Vagina (tissue), 2 donors: ENCODE measurements at regions not wholly inside any gene's neighbourhood (a gene's known extent, or its start where the extent isn't known, plus 50 kb on each side); places are given as distances from the start of the nearest gene placed in this dataset.

Experiments used
- CTCF ChIP-seq, 3 experiments: fragments of 450-650 bp in 2 of 3; fragments of 200-600 bp in 1 of 3; sonication (generic) in 1 of 3; IDR thresholded peaks; one replicate each; pipeline ENCODE4 v1.5.1; 2017 to 2019; ENCODE audit warnings: antibody characterized with exemption in 3 of 3, mild to moderate bottlenecking in 2 of 3, moderate library complexity in 2 of 3
- POLR2A ChIP-seq, 2 donors: fragments of 450-650 bp; IDR thresholded peaks; one replicate each; pipeline ENCODE4 v1.6.1; 2017; ENCODE audit warnings: antibody characterized with exemption in 2 of 2, mild to moderate bottlenecking in 2 of 2, moderate library complexity in 2 of 2
- POLR2AphosphoS5 ChIP-seq, 2 donors: sonication (generic); formaldehyde crosslinking; IDR thresholded peaks; one replicate each; pipeline ENCODE4 v1.9.0; 2017; ENCODE audit warnings: antibody characterized with exemption in 2 of 2, mild to moderate bottlenecking in 2 of 2, low read depth in 1 of 2; ENCODE audit not compliant: insufficient read depth in 1 of 2

GRCh38 chr13:26895808-26896466, 135.4 kb upstream of the GPR12 start:
- TF ChIP-seq CTCF (IDR thresholded peaks at IDR 0.05) = no peak
- no peak for TF ChIP-seq POLR2A (IDR thresholded peaks at IDR 0.05)
- no peak for TF ChIP-seq POLR2AphosphoS5 (IDR thresholded peaks at IDR 0.05; ENCODE audit: insufficient read depth in 1 of 2, low read depth in 1 of 2)
